ENCODE measurements at regions not wholly inside any gene's neighbourhood (a gene's known extent, or its start where the extent isn't known, plus 50 kb on each side); places are given as distances from the start of the nearest gene placed in this dataset.

GRCh38 chr2:137826373-137827372, 137.6 kb upstream of the HNMT start:
- DNase-seq: no peak
- Mint-ChIP-seq H3K4me1 (ENCODE audit: low read depth, unreplicated experiment) (peaks cover 5% of the 10 kb centered on the region), H3K9me3 (ENCODE audit: unreplicated experiment) (peaks cover 2% of the 10 kb centered on the region), H3K27me3 (ENCODE audit: unreplicated experiment) (no peaks in the 10 kb centered on the region), H3K36me3 (ENCODE audit: unreplicated experiment) (no peaks in the 10 kb centered on the region), H3K4me3 (ENCODE audit: unreplicated experiment) (no peak overlapping the region), H3K27ac (ENCODE audit: unreplicated experiment) (no peak overlapping the region)
- TF ChIP-seq CTCF (IDR thresholded peaks at IDR 0.05; ENCODE audit: partially characterized antibody, unreplicated experiment): no peak

GRCh38 chr2:137828624-137829023, 135.6 kb upstream of the HNMT start:
- Mint-ChIP-seq H3K27me3 (ENCODE audit: unreplicated experiment) (no peaks in the 10 kb centered on the region), H3K27ac (ENCODE audit: unreplicated experiment) (no peak overlapping the region), H3K4me3 (ENCODE audit: unreplicated experiment) (no peak overlapping the region), H3K36me3 (ENCODE audit: unreplicated experiment) (no peaks in the 10 kb centered on the region), H3K9me3 (ENCODE audit: unreplicated experiment) (peaks cover 2% of the 10 kb centered on the region), H3K4me1 (ENCODE audit: low read depth, unreplicated experiment) (peaks cover 5% of the 10 kb centered on the region)
- no peak for DNase-seq
- no peak for TF ChIP-seq CTCF (IDR thresholded peaks at IDR 0.05; ENCODE audit: partially characterized antibody, unreplicated experiment)

- no peaks in the 10 kb centered on the region for H3K36me3 Mint-ChIP-seq (ENCODE audit: unreplicated experiment)
- no peaks in the 10 kb centered on the region for H3K27me3 Mint-ChIP-seq (ENCODE audit: unreplicated experiment)
- no peak for TF ChIP-seq CTCF (IDR thresholded peaks at IDR 0.05; ENCODE audit: partially characterized antibody, unreplicated experiment)
- peaks cover 2% of the 10 kb centered on the region for H3K9me3 Mint-ChIP-seq (ENCODE audit: unreplicated experiment)
- peaks cover 5% of the 10 kb centered on the region for H3K4me1 Mint-ChIP-seq (ENCODE audit: low read depth, unreplicated experiment)
- no peak overlapping the region for H3K27ac Mint-ChIP-seq (ENCODE audit: unreplicated experiment)
- DNase-seq: no peak
- H3K4me3 Mint-ChIP-seq (ENCODE audit: unreplicated experiment): no peak overlapping the region
Observed at GRCh38 chr2:137829251-137829650, 135.0 kb upstream of the HNMT start.

- no peak for DNase-seq
- H3K27ac Mint-ChIP-seq (ENCODE audit: unreplicated experiment): no peak overlapping the region
Observed at GRCh38 chr2:137834760-137835379, 129.4 kb upstream of the HNMT start.

More at GRCh38 chr2:137834760-137835379, 129.4 kb upstream of the HNMT start:
- no peak overlapping the region for H3K4me3 Mint-ChIP-seq (ENCODE audit: unreplicated experiment)
- no peak for TF ChIP-seq CTCF (IDR thresholded peaks at IDR 0.05; ENCODE audit: partially characterized antibody, unreplicated experiment)
- no peaks in the 10 kb centered on the region for H3K9me3 Mint-ChIP-seq (ENCODE audit: unreplicated experiment)
- H3K27me3 Mint-ChIP-seq (ENCODE audit: unreplicated experiment): no peaks in the 10 kb centered on the region
- H3K4me1 Mint-ChIP-seq (ENCODE audit: low read depth, unreplicated experiment): no peaks in the 10 kb centered on the region
- H3K36me3 Mint-ChIP-seq (ENCODE audit: unreplicated experiment): no peaks in the 10 kb centered on the region

All from glutamatergic neuron (in vitro differentiated cells).